ENCODE measurements at regions not wholly inside any gene's neighbourhood (a gene's known extent, or its start where the extent isn't known, plus 50 kb on each side); places are given as distances from the start of the nearest gene placed in this dataset.

- H3K9ac ChIP-seq (ENCODE audit: low read depth, low read length, poor library complexity) = no peak overlapping the region
- WGBS, 2 donors (ENCODE audit: extremely low coverage in 2 of 2, insufficient read length in 2 of 2, insufficient replicate concordance in 1 of 2) = no CpG with 5 or more reads among the region's 1 CpG
- H3K27ac ChIP-seq (replicated peaks; ENCODE audit: low read length) = no peak overlapping the region
- no peaks in the 10 kb centered on the region for H3K36me3 ChIP-seq (replicated peaks in 1 of 2; ENCODE audit: control insufficient read depth in 2 of 2, insufficient read depth in 2 of 2, low read length in 2 of 2)
- no peak overlapping the region for H2BK120ac ChIP-seq (ENCODE audit: low read depth, low read length)
- H2AFZ ChIP-seq (ENCODE audit: low read length) = no peak overlapping the region
- H2BK5ac ChIP-seq (ENCODE audit: low read length) = no peak overlapping the region
- no peak for DNase-seq (ENCODE audit: low spot score)
- no peak overlapping the region for H3K18ac ChIP-seq (ENCODE audit: low read length)
- no peak overlapping the region for H3K23ac ChIP-seq (ENCODE audit: low read depth, low read length, poor library complexity)
- H4K91ac ChIP-seq (ENCODE audit: low read depth, low read length, poor library complexity) = no peak overlapping the region
- H3K79me1 ChIP-seq (ENCODE audit: low read depth, low read length) = no peaks in the 10 kb centered on the region
- H3K4me2 ChIP-seq (ENCODE audit: insufficient read depth, low read length, poor library complexity, severe bottlenecking) = no peak overlapping the region
- no peaks in the 10 kb centered on the region for H3K4me1 ChIP-seq (ENCODE audit: control insufficient read depth in 2 of 2, insufficient read depth in 1 of 2, low read depth in 1 of 2, low read length in 2 of 2)
- H3K9me3 ChIP-seq (replicated peaks in 1 of 2; ENCODE audit: control insufficient read depth in 2 of 2, insufficient read depth in 1 of 2, low read depth in 1 of 2, low read length in 2 of 2) = peaks cover 0 to 3% of the 10 kb centered on the region in 2 donors
- H3K27me3 ChIP-seq (ENCODE audit: control insufficient read depth in 3 of 3, insufficient read depth in 3 of 3, low read depth in 1 of 3, low read length in 3 of 3) = no peaks in the 10 kb centered on the region
- H3K4ac ChIP-seq (ENCODE audit: low read length) = no peak overlapping the region
- H3K4me3 ChIP-seq (ENCODE audit: low read length in 2 of 2) = no peak overlapping the region
- no peak overlapping the region for H4K8ac ChIP-seq (ENCODE audit: low read depth, low read length)
- no peak overlapping the region for H2AK5ac ChIP-seq (ENCODE audit: low read depth, low read length)
- H2BK15ac ChIP-seq (ENCODE audit: low read length) = no peak overlapping the region
- no peak overlapping the region for H2BK12ac ChIP-seq (ENCODE audit: low read length)
- H3K14ac ChIP-seq (ENCODE audit: low read length) = no peak overlapping the region
These were observed 409.8 kb upstream of the CELF4 start for GRCh38 chr18:37975446-37975845.

- Histone ChIP-seq H2AK5ac (ENCODE audit: low read depth, low read length) (no peak overlapping the region), H3K9me3 (replicated peaks in 1 of 2; ENCODE audit: control insufficient read depth in 2 of 2, insufficient read depth in 1 of 2, low read depth in 1 of 2, low read length in 2 of 2) (no peaks in the 10 kb centered on the region), H2BK12ac (ENCODE audit: low read length) (no peak overlapping the region), H3K23ac (ENCODE audit: low read depth, low read length, poor library complexity) (no peak overlapping the region), H2AFZ (ENCODE audit: low read length) (no peak overlapping the region), H3K4ac (ENCODE audit: low read length) (no peak overlapping the region), H3K4me3 (ENCODE audit: low read length in 2 of 2) (no peak overlapping the region), H3K4me1 (ENCODE audit: control insufficient read depth in 2 of 2, insufficient read depth in 1 of 2, low read depth in 1 of 2, low read length in 2 of 2) (peaks cover 0 to 3% of the 10 kb centered on the region in 2 donors), H2BK120ac (ENCODE audit: low read depth, low read length) (no peak overlapping the region), H4K8ac (ENCODE audit: low read depth, low read length) (no peak overlapping the region), H2BK15ac (ENCODE audit: low read length) (no peak overlapping the region), H3K14ac (ENCODE audit: low read length) (no peak overlapping the region), H3K79me1 (ENCODE audit: low read depth, low read length) (no peaks in the 10 kb centered on the region), H3K9ac (ENCODE audit: low read depth, low read length, poor library complexity) (no peak overlapping the region), H3K4me2 (ENCODE audit: insufficient read depth, low read length, poor library complexity, severe bottlenecking) (no peak overlapping the region), H3K27me3 (ENCODE audit: control insufficient read depth in 3 of 3, insufficient read depth in 3 of 3, low read depth in 1 of 3, low read length in 3 of 3) (no peaks in the 10 kb centered on the region), H2BK5ac (ENCODE audit: low read length) (no peak overlapping the region), H3K36me3 (replicated peaks in 1 of 2; ENCODE audit: control insufficient read depth in 2 of 2, insufficient read depth in 2 of 2, low read length in 2 of 2) (no peaks in the 10 kb centered on the region), H3K18ac (ENCODE audit: low read length) (no peak overlapping the region), H4K91ac (ENCODE audit: low read depth, low read length, poor library complexity) (no peak overlapping the region), H3K27ac (replicated peaks; ENCODE audit: low read length) (no peak overlapping the region)
- no peak for DNase-seq (ENCODE audit: low spot score)
- no CpG with 5 or more reads among the region's 1 CpG for WGBS, 2 donors (ENCODE audit: extremely low coverage in 2 of 2, insufficient read length in 2 of 2, insufficient replicate concordance in 1 of 2)
These were observed 401.7 kb upstream of the CELF4 start for GRCh38 chr18:37967261-37967660.

GRCh38 chr18:37965572-37965970, 400.0 kb upstream of the CELF4 start:
- Histone ChIP-seq H3K23ac (ENCODE audit: low read depth, low read length, poor library complexity) (no peak overlapping the region), H2AFZ (ENCODE audit: low read length) (no peak overlapping the region), H4K91ac (ENCODE audit: low read depth, low read length, poor library complexity) (no peak overlapping the region), H4K8ac (ENCODE audit: low read depth, low read length) (no peak overlapping the region), H3K27ac (replicated peaks; ENCODE audit: low read length) (no peak overlapping the region), H3K79me1 (ENCODE audit: low read depth, low read length) (no peaks in the 10 kb centered on the region), H2BK12ac (ENCODE audit: low read length) (no peak overlapping the region), H3K18ac (ENCODE audit: low read length) (no peak overlapping the region), H3K36me3 (replicated peaks in 1 of 2; ENCODE audit: control insufficient read depth in 2 of 2, insufficient read depth in 2 of 2, low read length in 2 of 2) (no peaks in the 10 kb centered on the region), H3K9me3 (replicated peaks in 1 of 2; ENCODE audit: control insufficient read depth in 2 of 2, insufficient read depth in 1 of 2, low read depth in 1 of 2, low read length in 2 of 2) (no peaks in the 10 kb centered on the region), H3K14ac (ENCODE audit: low read length) (no peak overlapping the region), H3K4me2 (ENCODE audit: insufficient read depth, low read length, poor library complexity, severe bottlenecking) (no peak overlapping the region), H3K4me1 (ENCODE audit: control insufficient read depth in 2 of 2, insufficient read depth in 1 of 2, low read depth in 1 of 2, low read length in 2 of 2) (peaks cover 0 to 4% of the 10 kb centered on the region in 2 donors), H2AK5ac (ENCODE audit: low read depth, low read length) (no peak overlapping the region), H2BK120ac (ENCODE audit: low read depth, low read length) (no peak overlapping the region), H3K4ac (ENCODE audit: low read length) (no peak overlapping the region), H2BK5ac (ENCODE audit: low read length) (no peak overlapping the region), H3K9ac (ENCODE audit: low read depth, low read length, poor library complexity) (no peak overlapping the region), H3K4me3 (ENCODE audit: low read length in 2 of 2) (no peak overlapping the region), H2BK15ac (ENCODE audit: low read length) (no peak overlapping the region), H3K27me3 (ENCODE audit: control insufficient read depth in 3 of 3, insufficient read depth in 3 of 3, low read depth in 1 of 3, low read length in 3 of 3) (no peaks in the 10 kb centered on the region)
- no peak for DNase-seq (ENCODE audit: low spot score)
- no CpG with 5 or more reads among the region's 1 CpG for WGBS, 2 donors (ENCODE audit: extremely low coverage in 2 of 2, insufficient read length in 2 of 2, insufficient replicate concordance in 1 of 2)

GRCh38 chr18:37964885-37965571, 399.4 kb upstream of the CELF4 start:
- H2AK5ac ChIP-seq (ENCODE audit: low read depth, low read length) = no peak overlapping the region
- H3K27me3 ChIP-seq (ENCODE audit: control insufficient read depth in 3 of 3, insufficient read depth in 3 of 3, low read depth in 1 of 3, low read length in 3 of 3) = no peaks in the 10 kb centered on the region
- H3K4me1 ChIP-seq (ENCODE audit: control insufficient read depth in 2 of 2, insufficient read depth in 1 of 2, low read depth in 1 of 2, low read length in 2 of 2) = peaks cover 0 to 4% of the 10 kb centered on the region in 2 donors
- H3K9me3 ChIP-seq (replicated peaks in 1 of 2; ENCODE audit: control insufficient read depth in 2 of 2, insufficient read depth in 1 of 2, low read depth in 1 of 2, low read length in 2 of 2) = no peaks in the 10 kb centered on the region
- no peak overlapping the region for H2AFZ ChIP-seq (ENCODE audit: low read length)
- DNase-seq (ENCODE audit: low spot score) = no peak
- WGBS, 2 donors (ENCODE audit: extremely low coverage in 2 of 2, insufficient read length in 2 of 2, insufficient replicate concordance in 1 of 2) = no CpG with 5 or more reads among the region's 2 CpGs
- no peak overlapping the region for H3K18ac ChIP-seq (ENCODE audit: low read length)
- no peaks in the 10 kb centered on the region for H3K79me1 ChIP-seq (ENCODE audit: low read depth, low read length)
- H4K91ac ChIP-seq (ENCODE audit: low read depth, low read length, poor library complexity) = no peak overlapping the region
- no peak overlapping the region for H3K4ac ChIP-seq (ENCODE audit: low read length)
- no peak overlapping the region for H3K14ac ChIP-seq (ENCODE audit: low read length)
- H2BK12ac ChIP-seq (ENCODE audit: low read length) = no peak overlapping the region
- no peak overlapping the region for H3K9ac ChIP-seq (ENCODE audit: low read depth, low read length, poor library complexity)
- no peak overlapping the region for H2BK15ac ChIP-seq (ENCODE audit: low read length)
- H3K4me2 ChIP-seq (ENCODE audit: insufficient read depth, low read length, poor library complexity, severe bottlenecking) = no peak overlapping the region
- H2BK5ac ChIP-seq (ENCODE audit: low read length) = no peak overlapping the region
- no peak overlapping the region for H3K4me3 ChIP-seq (ENCODE audit: low read length in 2 of 2)
- no peak overlapping the region for H3K27ac ChIP-seq (replicated peaks; ENCODE audit: low read length)
- no peak overlapping the region for H2BK120ac ChIP-seq (ENCODE audit: low read depth, low read length)
- H4K8ac ChIP-seq (ENCODE audit: low read depth, low read length) = no peak overlapping the region
- no peaks in the 10 kb centered on the region for H3K36me3 ChIP-seq (replicated peaks in 1 of 2; ENCODE audit: control insufficient read depth in 2 of 2, insufficient read depth in 2 of 2, low read length in 2 of 2)
- H3K23ac ChIP-seq (ENCODE audit: low read depth, low read length, poor library complexity) = no peak overlapping the region

All from neuronal stem cell (in vitro differentiated cells).